Heart left ventricle (tissue), 16 donors: ENCODE measurements at regions not wholly inside any gene's neighbourhood (a gene's known extent, or its start where the extent isn't known, plus 50 kb on each side); places are given as distances from the start of the nearest gene placed in this dataset.

Experiments used
- ATAC-seq, 4 donors: fragments of 200-7000 bp; cut with Tn5 transposase; one replicate each; pipeline ENCODE4 v1.9.1; 2020 to 2022; ENCODE audit warnings: moderate library complexity in 4 of 4, mild to moderate bottlenecking in 3 of 4, moderate number of reproducible peaks in 1 of 4
- DNase-seq, 5 donors: peaks; one replicate each; pipeline ENCODE4 v3.0.0-alpha.2; 2020
- H3K27ac ChIP-seq, 12 donors: fragments of 200-600 bp; sonication (generic) in 4 of 12; one replicate each; pipeline versions ENCODE4 v1.5.0 to v1.8.0; 2016 to 2022; ENCODE audit warnings: mild to moderate bottlenecking in 2 of 12
- H3K27me3 ChIP-seq, 9 donors: fragments of 200-600 bp; sonication (generic) in 2 of 9; one replicate each; pipeline versions ENCODE4 v1.5.1 to v1.8.0; 2016 to 2022; ENCODE audit warnings: mild to moderate bottlenecking in 3 of 9
- H3K36me3 ChIP-seq, 9 donors: fragments of 200-600 bp; sonication (generic) in 2 of 9; one replicate each; pipeline versions ENCODE4 v1.5.0 to v1.8.0; 2018 to 2022; ENCODE audit warnings: mild to moderate bottlenecking in 2 of 9
- H3K4me1 ChIP-seq, 12 donors: fragments of 200-600 bp; sonication (generic) in 4 of 12; one replicate each; pipeline versions ENCODE4 v1.5.0 to v1.8.0; 2016 to 2022; ENCODE audit warnings: mild to moderate bottlenecking in 3 of 12
- H3K4me3 ChIP-seq, 12 donors: fragments of 200-600 bp; sonication (generic) in 4 of 12; one replicate each; pipeline versions ENCODE4 v1.5.0 to v1.8.0; 2017 to 2022; ENCODE audit warnings: mild to moderate bottlenecking in 9 of 12, moderate library complexity in 4 of 12
- H3K9me3 ChIP-seq, 12 donors: fragments of 200-600 bp; sonication (generic) in 4 of 12; one replicate each; pipeline versions ENCODE4 v1.5.0 to v1.8.0; 2016 to 2022; ENCODE audit warnings: mild to moderate bottlenecking in 1 of 12
- POLR2A ChIP-seq, 2 donors: fragments of 450-650 bp; IDR thresholded peaks; one replicate each; pipeline ENCODE4 v1.6.1; 2017; ENCODE audit warnings: antibody characterized with exemption in 2 of 2, mild to moderate bottlenecking in 2 of 2, moderate library complexity in 2 of 2
- WGBS, 4 donors: extraction: QIAGEN DNeasy Blood & Tissue Kit in 2 of 4; methylation state at CpG; one replicate each; pipeline versions ENCODE4 v1.1.5 to v1.1.7; 2013 to 2018; 5-methylcytosine and 5-hydroxymethylcytosine counted together
- intact Hi-C, 10 donors: fragments of 100-400 bp; cut with DNase I; formaldehyde crosslinking; loops; one replicate each; pipeline versions ENCODE4 v1.11.1 to v1.14.2; 2022
- TF ChIP-seq, protein P1 (sequence below), 12 donors: fragments of 200-600 bp; sonication (generic) in 4 of 12; IDR thresholded peaks; one replicate each; pipeline versions ENCODE4 v1.5.0 to v1.8.0; 2018 to 2022; ENCODE audit warnings: antibody characterized with exemption in 12 of 12, mild to moderate bottlenecking in 5 of 12
- donor health status: ischemic (EF 13 %, LVEDD 7.1; RV severe dilation, severe dysfunction).
- donor health status: healthy with polysubstance abuse.
- donor health status: DM: no; HTN: yes; CAD: no.
- donor health status: DM: no; HTN: no; CAD: no.
- donor health status: ischemic (EF 25% LVEDD 6.9; RV normal size, moderate dysfunction).
- donor health status: ischemic (EF 25% LVEDD 5.7; RV mildly dilated, moderate dysfunction).
- donor health status: healthy.
- donor health status: DM: yes; HTN: yes; CAD: no.
- donor health status: ischemic (EF 35%, LVEDD 5.7; RV mildly dilated, moderate dysfunction).
- donor health status: nonischemic (EF 11% LVEDD 7.7; RV severe dilation, severe dysfunction).
- donor health status: DM: yes; HTN: yes; CAD: no.
- donor health status: PGD.
- donor health status: ischemic (EF 29% LVEDD 5.4; RV normal size, mild dysfunction).
- donor health status: nonischemic (EF 23%, LVEDD 6.1; RV moderate dilation, normal function).

DNA sequence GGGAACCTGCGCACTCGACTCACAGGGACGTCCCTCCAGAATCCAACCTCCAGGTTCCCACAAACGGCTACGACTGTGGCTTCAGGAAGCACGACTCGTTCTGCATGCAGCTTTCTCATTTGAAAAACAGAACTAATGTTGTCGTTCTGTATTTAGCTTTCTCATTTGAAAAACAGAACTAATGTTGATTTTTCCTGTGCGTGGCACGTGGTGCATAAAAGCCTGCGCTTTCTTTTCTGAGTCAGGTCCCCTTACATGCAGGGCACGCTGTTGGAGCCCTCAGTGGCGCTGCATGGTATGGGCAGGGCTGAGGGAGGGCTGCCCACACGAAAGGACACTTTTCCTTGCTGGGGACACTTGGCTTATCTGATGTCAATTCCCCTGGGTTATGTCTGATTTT, 124.3 kb downstream of the TMEM18 start:
- WGBS, 4 donors, result 64 to 73% (median 70%) methylated on average over 14 of the region's 14 CpGs
- H3K27me3 ChIP-seq, result peaks cover 0 to 45% (median 0%) of the 10 kb centered on the region in 9 donors
- ATAC-seq (no peak), DNase-seq (no peak)
- H3K4me3 ChIP-seq, result no peak overlapping the region
- H3K27ac ChIP-seq, result no peak overlapping the region
- no peaks in the 10 kb centered on the region for H3K36me3 ChIP-seq
- TF ChIP-seq, protein P1, sequence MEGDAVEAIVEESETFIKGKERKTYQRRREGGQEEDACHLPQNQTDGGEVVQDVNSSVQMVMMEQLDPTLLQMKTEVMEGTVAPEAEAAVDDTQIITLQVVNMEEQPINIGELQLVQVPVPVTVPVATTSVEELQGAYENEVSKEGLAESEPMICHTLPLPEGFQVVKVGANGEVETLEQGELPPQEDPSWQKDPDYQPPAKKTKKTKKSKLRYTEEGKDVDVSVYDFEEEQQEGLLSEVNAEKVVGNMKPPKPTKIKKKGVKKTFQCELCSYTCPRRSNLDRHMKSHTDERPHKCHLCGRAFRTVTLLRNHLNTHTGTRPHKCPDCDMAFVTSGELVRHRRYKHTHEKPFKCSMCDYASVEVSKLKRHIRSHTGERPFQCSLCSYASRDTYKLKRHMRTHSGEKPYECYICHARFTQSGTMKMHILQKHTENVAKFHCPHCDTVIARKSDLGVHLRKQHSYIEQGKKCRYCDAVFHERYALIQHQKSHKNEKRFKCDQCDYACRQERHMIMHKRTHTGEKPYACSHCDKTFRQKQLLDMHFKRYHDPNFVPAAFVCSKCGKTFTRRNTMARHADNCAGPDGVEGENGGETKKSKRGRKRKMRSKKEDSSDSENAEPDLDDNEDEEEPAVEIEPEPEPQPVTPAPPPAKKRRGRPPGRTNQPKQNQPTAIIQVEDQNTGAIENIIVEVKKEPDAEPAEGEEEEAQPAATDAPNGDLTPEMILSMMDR (IDR thresholded peaks at IDR 0.05), result no peak
- TF ChIP-seq POLR2A (IDR thresholded peaks at IDR 0.05), result no peak
- H3K4me1 ChIP-seq, result no peaks in the 10 kb centered on the region
- intact Hi-C loops, result no loop called here
- no peaks in the 10 kb centered on the region for H3K9me3 ChIP-seq

DNA sequence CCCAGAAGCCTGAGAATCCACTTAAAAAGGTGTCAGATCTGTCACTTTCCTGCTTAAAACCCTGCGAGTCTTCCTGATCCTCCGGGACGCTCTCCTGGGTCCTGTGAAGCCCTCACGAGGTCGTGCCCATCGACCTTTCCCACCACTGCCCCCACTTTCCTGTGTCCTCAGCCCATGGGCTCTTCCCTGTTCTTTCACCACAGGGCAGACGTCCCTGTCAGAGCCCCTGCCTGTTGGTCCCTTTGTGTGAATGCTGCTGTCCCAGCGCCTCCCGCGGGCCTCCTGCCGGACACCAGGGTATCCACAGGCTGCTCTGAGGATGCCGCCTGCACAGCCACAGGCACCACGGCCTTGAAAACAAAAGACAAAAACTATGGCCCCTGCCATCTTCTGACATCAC, 125.6 kb downstream of the TMEM18 start:
- Histone ChIP-seq H3K4me3 (no peak overlapping the region), H3K9me3 (no peaks in the 10 kb centered on the region), H3K4me1 (no peaks in the 10 kb centered on the region), H3K36me3 (no peaks in the 10 kb centered on the region), H3K27ac (no peak overlapping the region), H3K27me3 (peaks cover 0 to 38% (median 0%) of the 10 kb centered on the region in 9 donors)
- ATAC-seq (no peak), DNase-seq (peak in 1 of 5 donors; percentile 41)
- intact Hi-C loops, result no loop called here
- WGBS, 4 donors, result 44 to 61% (median 52%) methylated on average over 13 of the region's 13 CpGs
- TF ChIP-seq, protein P1 (IDR thresholded peaks at IDR 0.05), result no peak
- no peak for TF ChIP-seq POLR2A (IDR thresholded peaks at IDR 0.05)

- intact Hi-C loops, result no loop called here
- H3K4me3 ChIP-seq, result no peak overlapping the region
These were observed 126.2 kb downstream of the TMEM18 start for GRCh38 chr2:550860-551567.

More at GRCh38 chr2:550860-551567, 126.2 kb downstream of the TMEM18 start:
- WGBS, 4 donors, result 66 to 74% (median 67%) methylated on average over 13 of the region's 13 CpGs
- Histone ChIP-seq H3K27me3 (peaks cover 0 to 44% (median 5%) of the 10 kb centered on the region in 9 donors), H3K27ac (no peak overlapping the region), H3K36me3 (no peaks in the 10 kb centered on the region), H3K9me3 (no peaks in the 10 kb centered on the region), H3K4me1 (no peaks in the 10 kb centered on the region)
- no peak for TF ChIP-seq POLR2A (IDR thresholded peaks at IDR 0.05)
- TF ChIP-seq, protein P1 (IDR thresholded peaks at IDR 0.05), result no peak
- DNase-seq, result no peak
- ATAC-seq, result peak in 1 of 4 donors; percentile 22
